Stomach (tissue), 8 donors: ENCODE measurements at regions not wholly inside any gene's neighbourhood (a gene's known extent, or its start where the extent isn't known, plus 50 kb on each side); places are given as distances from the start of the nearest gene placed in this dataset.

Source experiments
- DNase-seq, 2 donors: peaks; one replicate each; pipeline versions ENCODE4 v3.0.0 to v3.0.0-alpha.2; 2013 to 2019
- H3K27ac ChIP-seq, 5 donors: fragments of 200-600 bp in 4 of 5; sonication (generic) in 4 of 5; one replicate each; pipeline ENCODE4 v1.5.1; 2013 to 2019; ENCODE audit warnings: mild to moderate bottlenecking in 1 of 5, moderate library complexity in 1 of 5
- H3K27me3 ChIP-seq, 3 donors: fragments of 200-600 bp; sonication (generic); one replicate each; pipeline ENCODE4 v1.5.1; 2017 to 2019; ENCODE audit warnings: mixed run types in 1 of 3
- H3K36me3 ChIP-seq, 4 donors: fragments of 200-600 bp; sonication (generic); 1 replicate in 3 of 4; 2 replicates in 1 of 4; pipeline ENCODE4 v1.5.1; 2016 to 2019
- H3K4me1 ChIP-seq, 4 donors: fragments of 200-600 bp; sonication (generic); one replicate each; pipeline ENCODE4 v1.5.1; 2016 to 2019
- H3K4me3 ChIP-seq, 4 donors: fragments of 200-600 bp; sonication (generic) in 3 of 4; one replicate each; pipeline ENCODE4 v1.5.1; 2016 to 2019; ENCODE audit warnings: mild to moderate bottlenecking in 1 of 4
- H3K9me3 ChIP-seq, 4 donors: fragments of 200-600 bp; sonication (generic); one replicate each; pipeline ENCODE4 v1.5.1; 2016 to 2019
- CTCF ChIP-seq, 7 experiments: fragments of 450-650 bp in 4 of 7; fragments of 200-600 bp in 3 of 7; sonication (generic) in 3 of 7; IDR thresholded peaks; one replicate each; pipeline ENCODE4 v1.5.1; 2016 to 2019; ENCODE audit warnings: antibody characterized with exemption in 7 of 7, control low read depth in 2 of 7, mild to moderate bottlenecking in 1 of 7
- EP300 ChIP-seq: sonication (generic); formaldehyde crosslinking; IDR thresholded peaks from one replicate; pipeline ENCODE4 v1.6.1; 2017; ENCODE audit warnings: antibody characterized with exemption
- POLR2A ChIP-seq, 4 donors: fragments of 450-650 bp; IDR thresholded peaks; one replicate each; pipeline ENCODE4 v1.6.1; 2016; ENCODE audit warnings: antibody characterized with exemption in 4 of 4, control low read depth in 2 of 4, mild to moderate bottlenecking in 1 of 4, moderate library complexity in 1 of 4
- POLR2AphosphoS5 ChIP-seq, 3 donors: sonication (generic); formaldehyde crosslinking; IDR thresholded peaks; one replicate each; pipeline ENCODE4 v1.6.1; 2016; ENCODE audit warnings: antibody characterized with exemption in 3 of 3
- WGBS, 5 donors: extraction: QIAGEN DNeasy Blood & Tissue Kit in 3 of 5; methylation state at CpG; one replicate each; pipeline versions ENCODE4 v1.1.5 to v1.1.7; 2013 to 2018; 5-methylcytosine and 5-hydroxymethylcytosine counted together
- intact Hi-C: fragments of 100-400 bp; cut with DNase I; formaldehyde crosslinking; loops from one replicate; pipeline ENCODE4 v1.15.1; 2023; ENCODE audit warnings: low total_unique reads
- donor health status: healthy with polysubstance abuse.
- donor health status: Bipolar disorder and iron deficiency.
- donor health status: healthy.

GRCh38 chr3:83195243-83195642 is 1433.8 kb upstream of the GBE1 start:
- no peak for DNase-seq
- no peaks in the 10 kb centered on the region for H3K27me3 ChIP-seq
- H3K4me1 ChIP-seq, result no peaks in the 10 kb centered on the region
- H3K4me3 ChIP-seq, result no peak overlapping the region
- H3K27ac ChIP-seq, result no peak overlapping the region
- TF ChIP-seq POLR2A (IDR thresholded peaks at IDR 0.05), result no peak
- TF ChIP-seq POLR2AphosphoS5 (IDR thresholded peaks at IDR 0.05), result no peak
- TF ChIP-seq EP300, result no peak
- no peak for TF ChIP-seq CTCF (IDR thresholded peaks at IDR 0.05)
- H3K36me3 ChIP-seq, result no peaks in the 10 kb centered on the region
- intact Hi-C loops, result no loop called here
- H3K9me3 ChIP-seq, result no peaks in the 10 kb centered on the region

GRCh38 chr3:83193526-83193925 is 1432.1 kb upstream of the GBE1 start:
- H3K4me3 ChIP-seq, result no peak overlapping the region
- H3K4me1 ChIP-seq, result no peaks in the 10 kb centered on the region
- H3K27ac ChIP-seq, result no peak overlapping the region
- WGBS, 5 donors, result 77 to 92% (median 87%) methylated on average over 1 of the region's 1 CpG
- intact Hi-C loops, result no loop called here
- TF ChIP-seq POLR2AphosphoS5 (IDR thresholded peaks at IDR 0.05) (no peak), CTCF (IDR thresholded peaks at IDR 0.05) (no peak), POLR2A (IDR thresholded peaks at IDR 0.05) (no peak), EP300 (no peak)
- no peaks in the 10 kb centered on the region for H3K27me3 ChIP-seq
- no peak for DNase-seq
- no peaks in the 10 kb centered on the region for H3K36me3 ChIP-seq
- H3K9me3 ChIP-seq, result no peaks in the 10 kb centered on the region

GRCh38 chr3:83189634-83190033 is 1428.2 kb upstream of the GBE1 start:
- Histone ChIP-seq H3K9me3 (peaks cover 0 to 9% (median 4%) of the 10 kb centered on the region in 4 donors), H3K27me3 (no peaks in the 10 kb centered on the region), H3K36me3 (no peaks in the 10 kb centered on the region), H3K4me3 (no peak overlapping the region), H3K27ac (no peak overlapping the region), H3K4me1 (no peaks in the 10 kb centered on the region)
- TF ChIP-seq POLR2AphosphoS5 (IDR thresholded peaks at IDR 0.05) (no peak), POLR2A (IDR thresholded peaks at IDR 0.05) (no peak)
- intact Hi-C loops, result no loop called here
- no peak for DNase-seq

- Histone ChIP-seq H3K36me3 (no peaks in the 10 kb centered on the region), H3K9me3 (peaks cover 0 to 5% (median 2%) of the 10 kb centered on the region in 4 donors), H3K27ac (no peak overlapping the region), H3K4me1 (no peaks in the 10 kb centered on the region), H3K27me3 (no peaks in the 10 kb centered on the region), H3K4me3 (no peak overlapping the region)
- intact Hi-C loops, result no loop called here
- TF ChIP-seq POLR2A (IDR thresholded peaks at IDR 0.05), result no peak
- TF ChIP-seq EP300, result no peak
- no peak for TF ChIP-seq CTCF (IDR thresholded peaks at IDR 0.05)
- TF ChIP-seq POLR2AphosphoS5 (IDR thresholded peaks at IDR 0.05), result no peak
- WGBS, 5 donors, result 90 to 100% (median 94%) methylated on average over 1 of the region's 1 CpG
- no peak for DNase-seq
Observed at GRCh38 chr3:83169473-83169872, 1408.0 kb upstream of the GBE1 start.

- Histone ChIP-seq H3K36me3 (no peaks in the 10 kb centered on the region), H3K9me3 (no peaks in the 10 kb centered on the region), H3K27me3 (no peaks in the 10 kb centered on the region), H3K27ac (no peak overlapping the region), H3K4me3 (no peak overlapping the region), H3K4me1 (no peaks in the 10 kb centered on the region)
- no peak for DNase-seq
- TF ChIP-seq POLR2AphosphoS5 (IDR thresholded peaks at IDR 0.05) (no peak), CTCF (IDR thresholded peaks at IDR 0.05) (no peak), POLR2A (IDR thresholded peaks at IDR 0.05) (no peak), EP300 (no peak)
- intact Hi-C loops, result no loop called here
- WGBS, 5 donors, result 67 to 87% (median 82%) methylated on average over 2 of the region's 2 CpGs
Observed at GRCh38 chr3:83150896-83151295, 1389.5 kb upstream of the GBE1 start.
